Gastroesophageal sphincter (tissue), 4 donors: ENCODE measurements at regions not wholly inside any gene's neighbourhood (a gene's known extent, or its start where the extent isn't known, plus 50 kb on each side); places are given as distances from the start of the nearest gene placed in this dataset.

Experiments used
- ATAC-seq: fragments of 150-250 bp; one replicate; pipeline ENCODE4 v1.9.1; 2016; ENCODE audit warnings: mild to moderate bottlenecking, moderate library complexity
- H3K27ac ChIP-seq, 4 donors: fragments of 200-600 bp; sonication (generic) in 3 of 4; 1 replicate in 3 of 4; 2 replicates in 1 of 4; pipeline ENCODE4 v1.5.1; 2016 to 2019
- H3K27me3 ChIP-seq: fragments of 200-600 bp; sonication (generic); one replicate; pipeline ENCODE4 v1.5.1; 2019
- H3K36me3 ChIP-seq, 2 donors: fragments of 200-600 bp; sonication (generic); one replicate each; pipeline ENCODE4 v1.5.1; 2019; ENCODE audit warnings: control low read depth in 1 of 2
- H3K4me1 ChIP-seq, 3 donors: fragments of 200-600 bp; sonication (generic); 1 replicate in 2 of 3; 2 replicates in 1 of 3; pipeline ENCODE4 v1.5.1; 2016 to 2019; ENCODE audit warnings: control low read depth in 2 of 3
- H3K4me3 ChIP-seq, 2 donors: fragments of 200-600 bp; sonication (generic); one replicate each; pipeline ENCODE4 v1.5.1; 2019; ENCODE audit warnings: mild to moderate bottlenecking in 1 of 2, moderate library complexity in 1 of 2
- H3K9me3 ChIP-seq, 3 donors: fragments of 200-600 bp; sonication (generic); one replicate each; pipeline ENCODE4 v1.5.1; 2017 to 2019; ENCODE audit warnings: control low read depth in 2 of 3
- CTCF ChIP-seq, 4 experiments: fragments of 200-600 bp in 2 of 4; fragments of 450-650 bp in 2 of 4; sonication (generic) in 1 of 4; IDR thresholded peaks; one replicate each; pipeline ENCODE4 v1.5.1; 2017 to 2019; ENCODE audit warnings: antibody characterized with exemption in 4 of 4, mild to moderate bottlenecking in 2 of 4, moderate library complexity in 2 of 4
- EP300 ChIP-seq: sonication (generic); formaldehyde crosslinking; IDR thresholded peaks from one replicate; pipeline ENCODE4 v1.6.1; 2017; ENCODE audit warnings: antibody characterized with exemption, mild to moderate bottlenecking
- POLR2A ChIP-seq, 2 donors: fragments of 450-650 bp; IDR thresholded peaks; one replicate each; pipeline ENCODE4 v1.6.1; 2017; ENCODE audit warnings: antibody characterized with exemption in 2 of 2, mild to moderate bottlenecking in 2 of 2, moderate library complexity in 1 of 2
- POLR2AphosphoS5 ChIP-seq: sonication (generic); formaldehyde crosslinking; IDR thresholded peaks from one replicate; pipeline ENCODE4 v1.6.1; 2017; ENCODE audit warnings: antibody characterized with exemption
- WGBS, 2 donors: methylation state at CpG; one replicate each; pipeline ENCODE4 v1.1.5; 2018; ENCODE audit warnings: low coverage in 1 of 2; 5-methylcytosine and 5-hydroxymethylcytosine counted together

DNA sequence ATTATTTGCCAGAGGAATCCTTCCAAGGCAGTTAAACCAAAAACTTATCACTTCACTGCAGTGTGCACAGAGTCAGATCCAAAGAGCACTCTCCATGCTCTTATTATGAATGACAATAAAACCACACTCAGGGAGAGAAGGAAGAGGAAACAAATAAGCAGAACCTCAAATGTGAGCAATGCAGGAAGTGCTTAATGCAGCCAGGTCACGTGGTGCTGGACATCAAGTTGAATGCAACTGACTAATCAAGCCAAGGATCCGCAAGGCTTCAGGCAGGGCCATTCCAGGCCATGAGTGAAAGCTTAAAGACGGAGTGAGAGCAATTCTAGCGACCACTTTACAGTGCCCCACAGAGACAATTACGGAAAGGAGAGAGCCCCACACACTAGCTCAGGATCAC, 230.4 kb upstream of the PUM3 start:
- H3K36me3 ChIP-seq: no peaks in the 10 kb centered on the region
- H3K9me3 ChIP-seq: peaks cover 0 to 9% (median 0%) of the 10 kb centered on the region in 3 donors
- no peak for ATAC-seq
- H3K4me1 ChIP-seq: no peaks in the 10 kb centered on the region
- no peak overlapping the region for H3K4me3 ChIP-seq
- WGBS, 2 donors: 79 to 92% methylated on average over 4 to 5 of the region's 5 CpGs
- TF ChIP-seq POLR2A (IDR thresholded peaks at IDR 0.05): no peak
- TF ChIP-seq EP300: no peak
- H3K27ac ChIP-seq: no peak overlapping the region
- H3K27me3 ChIP-seq: no peaks in the 10 kb centered on the region

- Histone ChIP-seq H3K27me3 (no peaks in the 10 kb centered on the region), H3K9me3 (peaks cover 0 to 10% (median 0%) of the 10 kb centered on the region in 3 donors), H3K36me3 (no peaks in the 10 kb centered on the region), H3K27ac (no peak overlapping the region), H3K4me1 (no peaks in the 10 kb centered on the region), H3K4me3 (no peak overlapping the region)
- TF ChIP-seq POLR2AphosphoS5 (no peak), EP300 (no peak), POLR2A (IDR thresholded peaks at IDR 0.05) (no peak), CTCF (IDR thresholded peaks at IDR 0.05) (no peak)
- WGBS, 2 donors: 7 to 10% methylated on average over 1 of the region's 1 CpG
- ATAC-seq: no peak
Measured at GRCh38 chr9:3066591-3066990, 222.7 kb upstream of the PUM3 start.

DNA sequence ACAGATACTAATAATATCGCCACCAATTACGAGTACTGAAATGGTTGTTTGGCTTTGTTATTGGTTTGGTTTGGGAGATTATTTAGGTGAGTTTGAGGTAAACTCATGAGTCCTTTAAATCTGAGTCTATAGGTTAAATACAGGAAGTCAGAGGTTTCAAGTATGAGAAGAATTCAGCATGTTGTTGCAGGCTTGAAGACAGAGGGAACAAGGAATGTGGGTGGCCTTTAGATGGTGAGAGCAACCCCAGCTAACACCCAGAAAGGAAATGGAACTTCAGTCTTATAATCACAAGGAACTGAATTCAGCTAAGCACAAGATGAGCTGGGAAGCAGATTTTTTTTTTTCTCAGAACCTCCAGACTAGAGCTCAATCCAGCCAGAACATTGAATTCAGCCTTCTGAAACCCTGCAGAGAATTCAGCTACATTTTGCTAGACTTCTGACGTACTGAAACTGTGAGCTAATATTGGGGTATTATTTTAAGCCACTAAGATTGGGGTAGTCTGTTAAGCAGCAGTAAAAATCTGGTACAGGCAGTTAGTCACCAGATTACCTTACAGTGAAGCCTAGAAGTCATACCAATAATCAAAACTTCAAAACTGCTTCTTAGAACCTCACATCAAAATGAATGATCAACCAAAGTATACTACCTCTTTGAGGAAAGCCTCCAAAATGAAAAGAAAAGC, 216.0 kb upstream of the PUM3 start:
- ATAC-seq: no peak
- H3K27ac ChIP-seq: no peak overlapping the region
- H3K36me3 ChIP-seq: no peaks in the 10 kb centered on the region
- no peak overlapping the region for H3K4me3 ChIP-seq
- H3K9me3 ChIP-seq: no peaks in the 10 kb centered on the region
- 61 to 69% methylated on average over 3 of the region's 3 CpGs for WGBS, 2 donors
- no peaks in the 10 kb centered on the region for H3K27me3 ChIP-seq
- peaks cover 0 to 7% (median 0%) of the 10 kb centered on the region in 3 donors for H3K4me1 ChIP-seq
- TF ChIP-seq POLR2AphosphoS5: no peak
- no peak for TF ChIP-seq POLR2A (IDR thresholded peaks at IDR 0.05)
- no peak for TF ChIP-seq CTCF (IDR thresholded peaks at IDR 0.05)
- TF ChIP-seq EP300: no peak

- Histone ChIP-seq H3K27me3 (no peaks in the 10 kb centered on the region), H3K9me3 (no peaks in the 10 kb centered on the region), H3K27ac (peak overlapping the region in 1 of 4 donors; percentile 16), H3K36me3 (no peaks in the 10 kb centered on the region), H3K4me3 (no peak overlapping the region), H3K4me1 (peaks cover 0 to 7% (median 0%) of the 10 kb centered on the region in 3 donors)
- ATAC-seq: no peak
- TF ChIP-seq POLR2A (IDR thresholded peaks at IDR 0.05): no peak
- 31 to 42% methylated on average over 2 of the region's 2 CpGs for WGBS, 2 donors
Measured at GRCh38 chr9:3058409-3058808, 214.5 kb upstream of the PUM3 start.

- ATAC-seq: no peak
- Histone ChIP-seq H3K4me1 (peaks cover 0 to 7% (median 0%) of the 10 kb centered on the region in 3 donors), H3K4me3 (no peak overlapping the region), H3K27ac (no peak overlapping the region), H3K27me3 (no peaks in the 10 kb centered on the region), H3K36me3 (no peaks in the 10 kb centered on the region), H3K9me3 (no peaks in the 10 kb centered on the region)
- 76 to 79% methylated on average over 5 to 6 of the region's 6 CpGs for WGBS, 2 donors
- no peak for TF ChIP-seq EP300
- TF ChIP-seq POLR2A (IDR thresholded peaks at IDR 0.05): no peak
- TF ChIP-seq CTCF (IDR thresholded peaks at IDR 0.05): no peak
- no peak for TF ChIP-seq POLR2AphosphoS5
Measured at GRCh38 chr9:3054017-3054586, 210.2 kb upstream of the PUM3 start.

DNA sequence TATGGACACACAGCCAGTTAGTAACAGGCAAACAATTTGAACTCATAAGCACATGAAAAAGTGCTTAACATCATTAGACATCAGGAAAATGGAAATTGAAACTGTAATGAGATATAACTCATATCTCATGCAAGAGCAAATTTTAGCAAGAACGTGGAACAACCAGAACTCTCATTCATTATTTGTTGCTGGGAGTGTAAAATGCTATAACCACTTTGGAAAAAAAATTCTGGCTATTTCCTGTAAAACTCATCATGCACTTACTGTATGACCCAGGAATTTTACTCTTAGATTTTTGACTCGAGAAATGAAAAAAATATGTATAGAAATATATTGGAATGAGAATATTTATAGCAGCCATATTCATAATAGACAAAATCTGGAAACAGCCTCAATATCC, 205.7 kb upstream of the PUM3 start:
- no peak overlapping the region for H3K27ac ChIP-seq

More for the DNA sequence above, 205.7 kb upstream of the PUM3 start:
- Histone ChIP-seq H3K9me3 (no peaks in the 10 kb centered on the region), H3K27me3 (no peaks in the 10 kb centered on the region), H3K4me3 (no peak overlapping the region), H3K4me1 (peaks cover 0 to 3% (median 0%) of the 10 kb centered on the region in 3 donors), H3K36me3 (no peaks in the 10 kb centered on the region)
- ATAC-seq: no peak
- TF ChIP-seq CTCF (IDR thresholded peaks at IDR 0.05) (no peak), EP300 (no peak), POLR2A (IDR thresholded peaks at IDR 0.05) (no peak), POLR2AphosphoS5 (no peak)
- 37 to 64% methylated on average over 2 of the region's 2 CpGs for WGBS, 2 donors
